ENCODE measurements at regions not wholly inside any gene's neighbourhood (a gene's known extent, or its start where the extent isn't known, plus 50 kb on each side); places are given as distances from the start of the nearest gene placed in this dataset.

- Histone ChIP-seq H3K27ac (ENCODE audit: low read length, poor library complexity, severe bottlenecking) (no peak overlapping the region), H2AK5ac (ENCODE audit: low read length, severe bottlenecking) (no peak overlapping the region), H3K79me1 (replicated peaks; ENCODE audit: low read length, poor library complexity, severe bottlenecking) (no peaks in the 10 kb centered on the region), H3K18ac (ENCODE audit: low read depth in 1 of 2, low read length in 2 of 2) (no peak overlapping the region), H3K4me3 (ENCODE audit: insufficient read depth in 1 of 2, low read depth in 1 of 2, low read length in 2 of 2) (no peak overlapping the region), H2BK5ac (ENCODE audit: low read depth, low read length, poor library complexity, severe bottlenecking) (no peak overlapping the region), H3K9ac (ENCODE audit: low read length) (no peak overlapping the region), H3K4ac (ENCODE audit: low read depth in 1 of 2, low read length in 2 of 2) (no peak overlapping the region), H3K4me1 (ENCODE audit: control insufficient read depth, insufficient read depth, low read depth, low read length) (no peaks in the 10 kb centered on the region), H3K23ac (ENCODE audit: low read length in 2 of 2) (no peak overlapping the region), H2BK120ac (ENCODE audit: low read depth, low read length) (no peak overlapping the region), H4K8ac (ENCODE audit: low read length) (no peak overlapping the region), H2BK15ac (ENCODE audit: low read depth, poor library complexity, severe bottlenecking) (no peak overlapping the region), H3K4me2 (ENCODE audit: low read length, poor library complexity, severe bottlenecking) (no peak overlapping the region), H3K14ac (ENCODE audit: low read length in 2 of 2) (no peak overlapping the region), H4K91ac (ENCODE audit: low read length) (no peak overlapping the region), H3K27me3 (ENCODE audit: control insufficient read depth in 1 of 2, insufficient read depth in 1 of 2, low read length in 2 of 2) (no peaks in the 10 kb centered on the region), H3K9me3 (ENCODE audit: control insufficient read depth, low read length) (no peaks in the 10 kb centered on the region), H2AFZ (ENCODE audit: low read depth, low read length) (no peak overlapping the region), H3K36me3 (ENCODE audit: control insufficient read depth in 1 of 2, insufficient read depth in 2 of 2, low read depth in 1 of 2, low read length in 2 of 2) (no peaks in the 10 kb centered on the region), H2BK12ac (ENCODE audit: low read length in 2 of 2) (no peak overlapping the region)
- no peak for DNase-seq
- WGBS = no CpG with 5 or more reads among the region's 4 CpGs
These were observed 105.2 kb upstream of the SLC25A13 start for GRCh38 chr7:96427143-96427542.

GRCh38 chr7:96426685-96427084 lies 104.8 kb upstream of the SLC25A13 start:
- no peak overlapping the region for H3K23ac ChIP-seq (ENCODE audit: low read length in 2 of 2)
- H3K4me3 ChIP-seq (ENCODE audit: insufficient read depth in 1 of 2, low read depth in 1 of 2, low read length in 2 of 2) = no peak overlapping the region
- no peaks in the 10 kb centered on the region for H3K36me3 ChIP-seq (ENCODE audit: control insufficient read depth in 1 of 2, insufficient read depth in 2 of 2, low read depth in 1 of 2, low read length in 2 of 2)
- H2BK15ac ChIP-seq (ENCODE audit: low read depth, poor library complexity, severe bottlenecking) = no peak overlapping the region
- H3K4me1 ChIP-seq (ENCODE audit: control insufficient read depth, insufficient read depth, low read depth, low read length) = no peaks in the 10 kb centered on the region
- DNase-seq = no peak
- no peak overlapping the region for H3K4ac ChIP-seq (ENCODE audit: low read depth in 1 of 2, low read length in 2 of 2)
- H3K4me2 ChIP-seq (ENCODE audit: low read length, poor library complexity, severe bottlenecking) = no peak overlapping the region
- H4K8ac ChIP-seq (ENCODE audit: low read length) = no peak overlapping the region
- no peaks in the 10 kb centered on the region for H3K9me3 ChIP-seq (ENCODE audit: control insufficient read depth, low read length)
- H3K79me1 ChIP-seq (replicated peaks; ENCODE audit: low read length, poor library complexity, severe bottlenecking) = no peaks in the 10 kb centered on the region
- H3K27ac ChIP-seq (ENCODE audit: low read length, poor library complexity, severe bottlenecking) = no peak overlapping the region
- no peak overlapping the region for H3K14ac ChIP-seq (ENCODE audit: low read length in 2 of 2)
- no peak overlapping the region for H2BK12ac ChIP-seq (ENCODE audit: low read length in 2 of 2)
- no peak overlapping the region for H4K91ac ChIP-seq (ENCODE audit: low read length)
- H2BK120ac ChIP-seq (ENCODE audit: low read depth, low read length) = no peak overlapping the region
- 90% methylated on average over 2 of the region's 2 CpGs for WGBS
- H3K18ac ChIP-seq (ENCODE audit: low read depth in 1 of 2, low read length in 2 of 2) = no peak overlapping the region
- H2AFZ ChIP-seq (ENCODE audit: low read depth, low read length) = no peak overlapping the region
- H3K27me3 ChIP-seq (ENCODE audit: control insufficient read depth in 1 of 2, insufficient read depth in 1 of 2, low read length in 2 of 2) = no peaks in the 10 kb centered on the region
- H2BK5ac ChIP-seq (ENCODE audit: low read depth, low read length, poor library complexity, severe bottlenecking) = no peak overlapping the region
- H2AK5ac ChIP-seq (ENCODE audit: low read length, severe bottlenecking) = no peak overlapping the region
- no peak overlapping the region for H3K9ac ChIP-seq (ENCODE audit: low read length)

GRCh38 chr7:96426027-96426426 lies 104.1 kb upstream of the SLC25A13 start:
- H3K4ac ChIP-seq (ENCODE audit: low read depth in 1 of 2, low read length in 2 of 2) = no peak overlapping the region
- H2BK5ac ChIP-seq (ENCODE audit: low read depth, low read length, poor library complexity, severe bottlenecking) = no peak overlapping the region
- no peak overlapping the region for H4K91ac ChIP-seq (ENCODE audit: low read length)
- no peak overlapping the region for H3K27ac ChIP-seq (ENCODE audit: low read length, poor library complexity, severe bottlenecking)
- no peaks in the 10 kb centered on the region for H3K4me1 ChIP-seq (ENCODE audit: control insufficient read depth, insufficient read depth, low read depth, low read length)
- H3K79me1 ChIP-seq (replicated peaks; ENCODE audit: low read length, poor library complexity, severe bottlenecking) = no peaks in the 10 kb centered on the region
- H3K9ac ChIP-seq (ENCODE audit: low read length) = no peak overlapping the region
- H3K9me3 ChIP-seq (ENCODE audit: control insufficient read depth, low read length) = no peaks in the 10 kb centered on the region
- H3K14ac ChIP-seq (ENCODE audit: low read length in 2 of 2) = no peak overlapping the region
- no peak overlapping the region for H3K18ac ChIP-seq (ENCODE audit: low read depth in 1 of 2, low read length in 2 of 2)
- H2AFZ ChIP-seq (ENCODE audit: low read depth, low read length) = no peak overlapping the region
- no peaks in the 10 kb centered on the region for H3K36me3 ChIP-seq (ENCODE audit: control insufficient read depth in 1 of 2, insufficient read depth in 2 of 2, low read depth in 1 of 2, low read length in 2 of 2)
- no peaks in the 10 kb centered on the region for H3K27me3 ChIP-seq (ENCODE audit: control insufficient read depth in 1 of 2, insufficient read depth in 1 of 2, low read length in 2 of 2)
- H3K4me2 ChIP-seq (ENCODE audit: low read length, poor library complexity, severe bottlenecking) = no peak overlapping the region
- WGBS = 87% methylated on average over 3 of the region's 3 CpGs
- H2BK15ac ChIP-seq (ENCODE audit: low read depth, poor library complexity, severe bottlenecking) = no peak overlapping the region
- H2BK120ac ChIP-seq (ENCODE audit: low read depth, low read length) = no peak overlapping the region
- no peak overlapping the region for H2BK12ac ChIP-seq (ENCODE audit: low read length in 2 of 2)
- no peak overlapping the region for H2AK5ac ChIP-seq (ENCODE audit: low read length, severe bottlenecking)
- no peak overlapping the region for H3K23ac ChIP-seq (ENCODE audit: low read length in 2 of 2)
- H4K8ac ChIP-seq (ENCODE audit: low read length) = no peak overlapping the region
- no peak for DNase-seq
- no peak overlapping the region for H3K4me3 ChIP-seq (ENCODE audit: insufficient read depth in 1 of 2, low read depth in 1 of 2, low read length in 2 of 2)

- H3K27ac ChIP-seq (ENCODE audit: low read length, poor library complexity, severe bottlenecking) = no peak overlapping the region
- H3K36me3 ChIP-seq (ENCODE audit: control insufficient read depth in 1 of 2, insufficient read depth in 2 of 2, low read depth in 1 of 2, low read length in 2 of 2) = no peaks in the 10 kb centered on the region
- no peaks in the 10 kb centered on the region for H3K27me3 ChIP-seq (ENCODE audit: control insufficient read depth in 1 of 2, insufficient read depth in 1 of 2, low read length in 2 of 2)
- H3K4me3 ChIP-seq (ENCODE audit: insufficient read depth in 1 of 2, low read depth in 1 of 2, low read length in 2 of 2) = no peak overlapping the region
- H2AK5ac ChIP-seq (ENCODE audit: low read length, severe bottlenecking) = no peak overlapping the region
- no peak for DNase-seq
- no peak overlapping the region for H3K4me2 ChIP-seq (ENCODE audit: low read length, poor library complexity, severe bottlenecking)
- no peak overlapping the region for H2AFZ ChIP-seq (ENCODE audit: low read depth, low read length)
- no peak overlapping the region for H2BK12ac ChIP-seq (ENCODE audit: low read length in 2 of 2)
- no peak overlapping the region for H3K9ac ChIP-seq (ENCODE audit: low read length)
- H3K4ac ChIP-seq (ENCODE audit: low read depth in 1 of 2, low read length in 2 of 2) = no peak overlapping the region
- no peak overlapping the region for H4K8ac ChIP-seq (ENCODE audit: low read length)
- no peaks in the 10 kb centered on the region for H3K79me1 ChIP-seq (replicated peaks; ENCODE audit: low read length, poor library complexity, severe bottlenecking)
- H3K14ac ChIP-seq (ENCODE audit: low read length in 2 of 2) = no peak overlapping the region
- H2BK120ac ChIP-seq (ENCODE audit: low read depth, low read length) = no peak overlapping the region
- H4K91ac ChIP-seq (ENCODE audit: low read length) = no peak overlapping the region
- no peak overlapping the region for H3K18ac ChIP-seq (ENCODE audit: low read depth in 1 of 2, low read length in 2 of 2)
- no peak overlapping the region for H2BK5ac ChIP-seq (ENCODE audit: low read depth, low read length, poor library complexity, severe bottlenecking)
- no peak overlapping the region for H3K23ac ChIP-seq (ENCODE audit: low read length in 2 of 2)
- no peaks in the 10 kb centered on the region for H3K4me1 ChIP-seq (ENCODE audit: control insufficient read depth, insufficient read depth, low read depth, low read length)
- WGBS = 100% methylated on average over 1 of the region's 1 CpG
- H2BK15ac ChIP-seq (ENCODE audit: low read depth, poor library complexity, severe bottlenecking) = no peak overlapping the region
- H3K9me3 ChIP-seq (ENCODE audit: control insufficient read depth, low read length) = no peaks in the 10 kb centered on the region
These were observed 102.5 kb upstream of the SLC25A13 start for GRCh38 chr7:96424411-96424810.
